GM06990 (cell line): ENCODE measurements at regions not wholly inside any gene's neighbourhood (a gene's known extent, or its start where the extent isn't known, plus 50 kb on each side); places are given as distances from the start of the nearest gene placed in this dataset.

Experiments
- DNase-seq: peaks from one replicate; pipeline ENCODE4 v3.0.0-alpha.2; 2011; ENCODE audit not compliant: insufficient read length; ENCODE audit errors: extremely low read depth
- H3K27me3 ChIP-seq: replicated peaks from 2 replicates; pipeline ENCODE4 v1.6.0; 2011; ENCODE audit warnings: low read length; ENCODE audit not compliant: control insufficient read depth, insufficient read depth
- H3K36me3 ChIP-seq: 2 replicates; pipeline ENCODE4 v1.5.1; 2011; ENCODE audit warnings: low read length; ENCODE audit not compliant: control insufficient read depth, insufficient read depth
- H3K4me3 ChIP-seq: replicated peaks from 2 replicates; pipeline ENCODE4 v1.5.1; 2011; ENCODE audit warnings: low read depth, mild to moderate bottlenecking, control low read depth, low read length
- TF ChIP-seq, protein P1 (sequence below): IDR thresholded peaks from 2 replicates; pipeline ENCODE4 v1.5.1; 2011; ENCODE audit warnings: low read length, control low read depth, mild to moderate bottlenecking, inconsistent platforms; ENCODE audit not compliant: insufficient read depth, poor library complexity, severe bottlenecking

DNA sequence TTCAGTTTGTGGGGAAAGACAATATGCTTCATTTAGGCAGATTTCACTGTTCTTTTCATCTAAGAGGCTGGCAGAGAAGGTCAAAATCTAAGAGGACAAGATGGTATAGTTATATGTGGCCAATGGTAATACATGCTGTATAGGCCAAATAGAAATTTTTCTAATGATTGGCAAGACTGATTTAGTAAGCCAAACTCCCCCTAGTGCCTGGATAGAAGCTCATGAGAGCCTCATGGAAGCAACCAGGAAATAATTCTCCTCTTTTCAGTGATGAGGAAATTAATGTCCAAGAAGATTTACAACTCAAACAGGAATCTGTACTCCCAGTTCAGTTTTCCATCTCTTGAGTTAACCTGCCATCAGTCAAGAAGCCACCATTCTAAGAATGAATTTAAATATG, 253.6 kb upstream of the PHF14 start:
- TF ChIP-seq, protein P1, sequence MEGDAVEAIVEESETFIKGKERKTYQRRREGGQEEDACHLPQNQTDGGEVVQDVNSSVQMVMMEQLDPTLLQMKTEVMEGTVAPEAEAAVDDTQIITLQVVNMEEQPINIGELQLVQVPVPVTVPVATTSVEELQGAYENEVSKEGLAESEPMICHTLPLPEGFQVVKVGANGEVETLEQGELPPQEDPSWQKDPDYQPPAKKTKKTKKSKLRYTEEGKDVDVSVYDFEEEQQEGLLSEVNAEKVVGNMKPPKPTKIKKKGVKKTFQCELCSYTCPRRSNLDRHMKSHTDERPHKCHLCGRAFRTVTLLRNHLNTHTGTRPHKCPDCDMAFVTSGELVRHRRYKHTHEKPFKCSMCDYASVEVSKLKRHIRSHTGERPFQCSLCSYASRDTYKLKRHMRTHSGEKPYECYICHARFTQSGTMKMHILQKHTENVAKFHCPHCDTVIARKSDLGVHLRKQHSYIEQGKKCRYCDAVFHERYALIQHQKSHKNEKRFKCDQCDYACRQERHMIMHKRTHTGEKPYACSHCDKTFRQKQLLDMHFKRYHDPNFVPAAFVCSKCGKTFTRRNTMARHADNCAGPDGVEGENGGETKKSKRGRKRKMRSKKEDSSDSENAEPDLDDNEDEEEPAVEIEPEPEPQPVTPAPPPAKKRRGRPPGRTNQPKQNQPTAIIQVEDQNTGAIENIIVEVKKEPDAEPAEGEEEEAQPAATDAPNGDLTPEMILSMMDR: peak; percentile 16
- no peak for DNase-seq
- Histone ChIP-seq H3K36me3 (no peaks in the 10 kb centered on the region), H3K4me3 (no peak overlapping the region), H3K27me3 (no peaks in the 10 kb centered on the region)

DNA sequence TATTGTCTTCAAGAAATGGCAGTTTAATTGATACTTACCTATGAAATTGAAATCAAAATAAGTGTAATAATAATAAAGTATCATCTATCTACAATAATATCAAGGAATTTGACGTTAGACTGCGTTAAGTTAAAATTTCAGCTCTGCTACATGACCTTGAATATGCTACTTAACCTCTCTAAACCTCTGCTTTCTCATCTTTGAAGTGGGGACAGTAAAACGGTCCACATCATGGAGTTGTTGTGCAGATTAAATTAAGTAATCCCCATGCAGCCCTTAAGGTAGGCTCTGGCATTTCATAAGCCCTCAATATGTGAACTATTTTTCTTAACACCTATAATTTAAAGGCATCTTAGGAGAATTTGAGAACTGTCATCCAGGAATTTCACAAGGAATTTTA, 252.4 kb upstream of the PHF14 start:
- Histone ChIP-seq H3K36me3 (no peaks in the 10 kb centered on the region), H3K27me3 (no peaks in the 10 kb centered on the region), H3K4me3 (no peak overlapping the region)
- no peak for DNase-seq
- TF ChIP-seq, protein P1: no peak

DNA sequence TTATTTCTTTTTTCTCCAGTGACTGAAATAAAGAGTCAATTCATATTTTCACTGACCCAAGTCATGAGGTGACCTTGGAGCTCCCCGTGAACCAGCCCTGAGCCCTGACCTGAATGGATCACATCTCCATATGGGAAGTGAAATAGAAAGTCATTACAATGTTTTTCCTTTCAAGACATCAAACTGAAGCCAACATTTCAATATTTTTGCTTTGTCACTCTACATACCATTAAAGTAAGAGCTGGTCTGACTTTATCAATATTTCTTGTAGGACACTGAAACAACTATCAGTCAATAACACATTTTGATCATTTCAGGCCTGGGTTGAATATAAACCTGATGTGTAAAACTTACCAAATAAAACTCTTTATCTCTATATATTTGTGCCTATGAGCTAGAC, 249.8 kb upstream of the PHF14 start:
- Histone ChIP-seq H3K36me3 (no peaks in the 10 kb centered on the region), H3K4me3 (no peak overlapping the region), H3K27me3 (no peaks in the 10 kb centered on the region)
- no peak for DNase-seq
- TF ChIP-seq, protein P1: no peak

DNA sequence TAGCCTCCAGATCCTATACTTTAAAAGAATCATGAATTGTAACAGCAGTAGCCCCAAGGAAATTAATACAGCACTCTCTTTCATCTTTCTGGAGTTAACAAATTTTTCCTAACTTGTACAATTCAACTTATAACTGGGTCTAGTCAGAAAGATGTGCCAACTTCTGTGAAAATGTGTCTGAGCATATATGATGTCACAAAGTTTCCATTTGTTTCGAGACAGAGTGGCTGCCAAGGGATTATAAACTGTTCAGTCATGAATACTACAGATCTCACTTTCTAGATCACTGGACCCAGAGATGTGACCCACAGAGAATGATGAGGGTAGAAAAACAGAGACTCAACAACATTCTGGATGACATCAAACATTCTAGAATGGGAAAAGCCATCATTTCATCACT, 249.2 kb upstream of the PHF14 start:
- DNase-seq: no peak
- TF ChIP-seq, protein P1: no peak
- Histone ChIP-seq H3K4me3 (no peak overlapping the region), H3K36me3 (no peaks in the 10 kb centered on the region), H3K27me3 (no peaks in the 10 kb centered on the region)

DNA sequence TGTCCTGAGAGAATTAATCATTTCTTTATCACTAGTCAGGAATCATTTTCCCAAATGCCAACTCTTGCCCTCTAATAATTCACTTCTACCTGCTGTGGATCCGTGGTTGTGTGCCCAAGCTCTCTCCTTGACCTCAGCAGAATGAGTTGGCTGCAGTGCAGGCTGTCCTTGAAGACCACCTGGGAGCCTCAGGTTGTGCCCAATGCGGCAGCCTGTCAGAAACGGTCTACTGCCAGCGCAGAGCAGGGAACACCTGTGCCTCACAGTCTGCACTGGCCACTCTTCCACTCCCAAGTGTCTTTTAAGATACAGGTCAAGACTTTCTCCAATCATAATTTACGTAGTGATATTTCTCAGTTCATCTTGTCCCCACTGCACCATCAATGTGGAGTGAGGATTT, 246.0 kb upstream of the PHF14 start:
- H3K4me3 ChIP-seq: no peak overlapping the region
- no peaks in the 10 kb centered on the region for H3K36me3 ChIP-seq
- TF ChIP-seq, protein P1: no peak
- H3K27me3 ChIP-seq: no peaks in the 10 kb centered on the region
- no peak for DNase-seq

DNA sequence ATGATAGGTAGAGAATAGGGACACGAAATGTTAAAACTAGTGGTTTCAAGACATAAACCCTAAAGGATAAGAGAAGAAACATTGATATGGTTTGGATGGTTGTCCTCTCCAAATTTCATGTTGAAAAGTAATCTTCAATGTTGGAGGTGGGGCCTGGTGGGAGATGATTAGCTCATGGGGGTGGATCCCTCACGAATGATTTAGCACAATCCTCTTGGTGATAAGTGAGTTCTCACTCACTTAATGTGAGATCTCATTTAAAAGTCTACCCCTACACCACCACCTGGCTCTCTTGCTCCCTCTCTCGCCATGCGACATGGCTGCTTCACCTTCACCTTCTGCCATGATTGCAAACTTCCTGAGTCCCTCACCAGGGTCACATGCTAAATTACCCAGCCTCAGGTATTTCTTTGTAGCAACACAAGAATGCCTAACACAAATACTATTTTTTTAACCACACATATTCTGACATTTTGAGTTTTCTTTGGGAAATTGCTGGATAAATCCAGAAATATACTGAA, 242.4 kb upstream of the PHF14 start:
- DNase-seq: no peak
- Histone ChIP-seq H3K27me3 (no peaks in the 10 kb centered on the region), H3K36me3 (no peaks in the 10 kb centered on the region), H3K4me3 (no peak overlapping the region)
- TF ChIP-seq, protein P1: no peak
